ENCODE measurements at regions not wholly inside any gene's neighbourhood (a gene's known extent, or its start where the extent isn't known, plus 50 kb on each side); places are given as distances from the start of the nearest gene placed in this dataset.

- TF ChIP-seq POLR2A (IDR thresholded peaks at IDR 0.05) (no peak), CTCF (IDR thresholded peaks at IDR 0.05) (no peak)
- Histone ChIP-seq H3K27me3 (no peaks in the 10 kb centered on the region), H3K9me3 (no peaks in the 10 kb centered on the region), H3K27ac (no peak overlapping the region), H3K4me3 (no peak overlapping the region), H3K4me1 (no peaks in the 10 kb centered on the region), H3K36me3 (no peaks in the 10 kb centered on the region)
- no peak for DNase-seq
Observed at GRCh38 chr3:81439108-81439507, 322.3 kb downstream of the GBE1 start.

- Histone ChIP-seq H3K36me3 (no peaks in the 10 kb centered on the region), H3K27ac (no peak overlapping the region), H3K27me3 (no peaks in the 10 kb centered on the region), H3K4me3 (no peak overlapping the region), H3K4me1 (no peaks in the 10 kb centered on the region), H3K9me3 (no peaks in the 10 kb centered on the region)
- DNase-seq: no peak
- TF ChIP-seq POLR2A (IDR thresholded peaks at IDR 0.05): no peak
- no peak for TF ChIP-seq CTCF (IDR thresholded peaks at IDR 0.05)
Observed at GRCh38 chr3:81437683-81438082, 323.8 kb downstream of the GBE1 start.

- Histone ChIP-seq H3K36me3 (no peaks in the 10 kb centered on the region), H3K27ac (no peak overlapping the region)
- no peak for TF ChIP-seq POLR2A (IDR thresholded peaks at IDR 0.05)
- no peak for TF ChIP-seq CTCF (IDR thresholded peaks at IDR 0.05)
Observed at GRCh38 chr3:81436182-81436581, 325.3 kb downstream of the GBE1 start.

GRCh38 chr3:81435050-81435449 lies 326.4 kb downstream of the GBE1 start:
- DNase-seq: no peak
- Histone ChIP-seq H3K9me3 (no peaks in the 10 kb centered on the region), H3K36me3 (no peaks in the 10 kb centered on the region), H3K4me3 (no peak overlapping the region), H3K4me1 (no peaks in the 10 kb centered on the region), H3K27me3 (no peaks in the 10 kb centered on the region), H3K27ac (no peak overlapping the region)
- TF ChIP-seq CTCF (IDR thresholded peaks at IDR 0.05) (no peak), POLR2A (IDR thresholded peaks at IDR 0.05) (no peak)

More at GRCh38 chr3:81436182-81436581, 325.3 kb downstream of the GBE1 start:
- Histone ChIP-seq H3K9me3 (no peaks in the 10 kb centered on the region), H3K4me1 (no peaks in the 10 kb centered on the region), H3K27me3 (no peaks in the 10 kb centered on the region), H3K4me3 (no peak overlapping the region)
- no peak for DNase-seq

- Histone ChIP-seq H3K4me1 (no peaks in the 10 kb centered on the region), H3K4me3 (no peak overlapping the region), H3K36me3 (no peaks in the 10 kb centered on the region), H3K27ac (no peak overlapping the region), H3K9me3 (no peaks in the 10 kb centered on the region), H3K27me3 (no peaks in the 10 kb centered on the region)
- TF ChIP-seq CTCF (IDR thresholded peaks at IDR 0.05) (no peak), POLR2A (IDR thresholded peaks at IDR 0.05) (no peak)
- no peak for DNase-seq
Observed at GRCh38 chr3:81434161-81434560, 327.3 kb downstream of the GBE1 start.

- Histone ChIP-seq H3K4me3 (no peak overlapping the region), H3K27me3 (no peaks in the 10 kb centered on the region), H3K4me1 (no peaks in the 10 kb centered on the region), H3K36me3 (no peaks in the 10 kb centered on the region), H3K9me3 (no peaks in the 10 kb centered on the region), H3K27ac (no peak overlapping the region)
- DNase-seq: no peak
- TF ChIP-seq CTCF (IDR thresholded peaks at IDR 0.05): no peak
- no peak for TF ChIP-seq POLR2A (IDR thresholded peaks at IDR 0.05)
Observed at GRCh38 chr3:81433675-81434074, 327.8 kb downstream of the GBE1 start.

Data from Peyer's patch (tissue), 4 donors.